ENCODE measurements at regions not wholly inside any gene's neighbourhood (a gene's known extent, or its start where the extent isn't known, plus 50 kb on each side); places are given as distances from the start of the nearest gene placed in this dataset.

- in situ Hi-C loops (cut with HindIII; ENCODE audit: low sequenced_read_pairs), result no loop called here
Observed at GRCh38 chr17:77001487-77001886, 133.3 kb downstream of the MGAT5B start.

- in situ Hi-C loops (cut with HindIII; ENCODE audit: low sequenced_read_pairs), result no loop called here
Observed at GRCh38 chr17:77002103-77003045, 134.2 kb downstream of the MGAT5B start.

GRCh38 chr17:77003699-77004098 is 135.5 kb downstream of the MGAT5B start:
- in situ Hi-C loops (cut with HindIII; ENCODE audit: low sequenced_read_pairs), result no loop called here

GRCh38 chr17:77006971-77007649 is 133.7 kb upstream of the SEC14L1 start:
- in situ Hi-C loops (cut with HindIII; ENCODE audit: low sequenced_read_pairs), result no loop called here

GRCh38 chr17:77009877-77010276 is 130.9 kb upstream of the SEC14L1 start:
- in situ Hi-C loops (cut with HindIII; ENCODE audit: low sequenced_read_pairs), result no loop called here

- in situ Hi-C loops (cut with HindIII; ENCODE audit: low sequenced_read_pairs), result no loop called here
Observed at GRCh38 chr17:77010667-77011066, 130.1 kb upstream of the SEC14L1 start.

- in situ Hi-C loops (cut with HindIII; ENCODE audit: low sequenced_read_pairs), result no loop called here
Observed at GRCh38 chr17:77011173-77012011, 129.4 kb upstream of the SEC14L1 start.

- in situ Hi-C loops (cut with HindIII; ENCODE audit: low sequenced_read_pairs), result no loop called here
Observed at GRCh38 chr17:77018504-77018903, 122.3 kb upstream of the SEC14L1 start.

- in situ Hi-C loops (cut with HindIII; ENCODE audit: low sequenced_read_pairs), result no loop called here
Observed at GRCh38 chr17:77019893-77020379, 120.8 kb upstream of the SEC14L1 start.

- in situ Hi-C loops (cut with HindIII; ENCODE audit: low sequenced_read_pairs), result no loop called here
Observed at GRCh38 chr17:77020973-77021372, 119.8 kb upstream of the SEC14L1 start.

- in situ Hi-C loops (cut with HindIII; ENCODE audit: low sequenced_read_pairs), result no loop called here
Observed at GRCh38 chr17:77022766-77023165, 118.0 kb upstream of the SEC14L1 start.

GRCh38 chr17:77025781-77026180 is 115.0 kb upstream of the SEC14L1 start:
- in situ Hi-C loops (cut with HindIII; ENCODE audit: low sequenced_read_pairs), result no loop called here

- in situ Hi-C loops (cut with HindIII; ENCODE audit: low sequenced_read_pairs), result no loop called here
Observed at GRCh38 chr17:77027271-77027889, 113.4 kb upstream of the SEC14L1 start.

- in situ Hi-C loops (cut with HindIII; ENCODE audit: low sequenced_read_pairs), result no loop called here
Observed at GRCh38 chr17:77028900-77029299, 111.9 kb upstream of the SEC14L1 start.

- in situ Hi-C loops (cut with HindIII; ENCODE audit: low sequenced_read_pairs), result no loop called here
Observed at GRCh38 chr17:77032929-77033328, 107.8 kb upstream of the SEC14L1 start.

- in situ Hi-C loops (cut with HindIII; ENCODE audit: low sequenced_read_pairs), result no loop called here
Observed at GRCh38 chr17:77033892-77034404, 106.8 kb upstream of the SEC14L1 start.

- in situ Hi-C loops (cut with HindIII; ENCODE audit: low sequenced_read_pairs), result no loop called here
Observed at GRCh38 chr17:77034677-77035424, 105.9 kb upstream of the SEC14L1 start.

GRCh38 chr17:77035526-77035925 is 105.2 kb upstream of the SEC14L1 start:
- in situ Hi-C loops (cut with HindIII; ENCODE audit: low sequenced_read_pairs), result no loop called here

- in situ Hi-C loops (cut with HindIII; ENCODE audit: low sequenced_read_pairs), result no loop called here
Observed at GRCh38 chr17:77036136-77036840, 104.5 kb upstream of the SEC14L1 start.

Data from DLD1 (cell line).